ENCODE measurements at regions not wholly inside any gene's neighbourhood (a gene's known extent, or its start where the extent isn't known, plus 50 kb on each side); places are given as distances from the start of the nearest gene placed in this dataset.

- ChIA-PET POLR2A (no interaction called here), CTCF (no interaction called here)
- H3K36me3 Mint-ChIP-seq (ENCODE audit: insufficient read depth, unreplicated experiment), result no peaks in the 10 kb centered on the region
These were observed 323.0 kb upstream of the NT5C1B start for GRCh38 chr2:18912225-18912888.

GRCh38 chr2:18911416-18911815 is 322.0 kb upstream of the NT5C1B start:
- BruUV-seq (replicated peaks), result no TSS peak
- Histone ChIP-seq H3K9me3 (no peaks in the 10 kb centered on the region), H3K4me3 (ENCODE audit: low read depth, low read length) (no peak overlapping the region), H3K4me1 (no peaks in the 10 kb centered on the region), H3K27me3 (replicated peaks; ENCODE audit: control insufficient read depth, insufficient read depth, low read length) (no peaks in the 10 kb centered on the region; the same call in 1 of the 2 replicates), H3K36me3 (ENCODE audit: control insufficient read depth, insufficient read depth, low read length) (no peaks in the 10 kb centered on the region)
- no peak for DNase-seq
- no peaks in the 10 kb centered on the region for H3K9me3 Mint-ChIP-seq (ENCODE audit: unreplicated experiment)
- ChIA-PET CTCF (interaction anchor here (0.6 kb wide), 1 partner anchor 87 kb away, joined by 4 read pairs; no protein-coding TSS in a partner anchor), POLR2A (no interaction called here)
- H3K27me3 Mint-ChIP-seq (ENCODE audit: insufficient read depth, unreplicated experiment), result peaks cover 4% of the 10 kb centered on the region
- no peak for TF ChIP-seq CTCF (IDR thresholded peaks at IDR 0.05; ENCODE audit: insufficient read depth in 1 of 2, low read depth in 1 of 2, low read length in 1 of 2, severe bottlenecking in 1 of 2, unreplicated experiment in 1 of 2)
- H3K4me3 Mint-ChIP-seq (ENCODE audit: unreplicated experiment), result no peak overlapping the region
- peaks cover 6% of the 10 kb centered on the region for H3K4me1 Mint-ChIP-seq (ENCODE audit: low read depth, unreplicated experiment)
- H3K27ac Mint-ChIP-seq (ENCODE audit: unreplicated experiment), result no peak overlapping the region
- intact Hi-C loops (cut with micrococcal nuclease; ENCODE audit: unreplicated experiment), result no loop called here
- H3K36me3 Mint-ChIP-seq (ENCODE audit: insufficient read depth, unreplicated experiment), result no peaks in the 10 kb centered on the region

More at GRCh38 chr2:18912225-18912888, 323.0 kb upstream of the NT5C1B start:
- H3K4me1 ChIP-seq, result no peaks in the 10 kb centered on the region
- intact Hi-C loops (cut with micrococcal nuclease; ENCODE audit: unreplicated experiment), result no loop called here
- Mint-ChIP-seq H3K27me3 (ENCODE audit: insufficient read depth, unreplicated experiment) (peaks cover 4% of the 10 kb centered on the region), H3K9me3 (ENCODE audit: unreplicated experiment) (no peaks in the 10 kb centered on the region), H3K4me1 (ENCODE audit: low read depth, unreplicated experiment) (peaks cover 6% of the 10 kb centered on the region), H3K27ac (ENCODE audit: unreplicated experiment) (no peak overlapping the region), H3K4me3 (ENCODE audit: unreplicated experiment) (no peak overlapping the region)
- TF ChIP-seq CTCF (IDR thresholded peaks at IDR 0.05; ENCODE audit: insufficient read depth in 1 of 2, low read depth in 1 of 2, low read length in 1 of 2, severe bottlenecking in 1 of 2, unreplicated experiment in 1 of 2), result no peak
- H3K36me3 ChIP-seq (ENCODE audit: control insufficient read depth, insufficient read depth, low read length), result no peaks in the 10 kb centered on the region
- DNase-seq, result no peak
- no peaks in the 10 kb centered on the region for H3K9me3 ChIP-seq
- H3K27me3 ChIP-seq (replicated peaks; ENCODE audit: control insufficient read depth, insufficient read depth, low read length), result no peaks in the 10 kb centered on the region; the same call in 1 of the 2 replicates
- BruUV-seq (replicated peaks), result no TSS peak
- H3K4me3 ChIP-seq (ENCODE audit: low read depth, low read length), result no peak overlapping the region

GRCh38 chr2:18910843-18911242 is 321.5 kb upstream of the NT5C1B start:
- no peaks in the 10 kb centered on the region for H3K4me1 ChIP-seq
- H3K36me3 ChIP-seq (ENCODE audit: control insufficient read depth, insufficient read depth, low read length), result no peaks in the 10 kb centered on the region
- H3K27me3 ChIP-seq (replicated peaks; ENCODE audit: control insufficient read depth, insufficient read depth, low read length), result no peaks in the 10 kb centered on the region; the same call in 1 of the 2 replicates
- CTCF ChIA-PET, result interaction anchor here (0.6 kb wide), 1 partner anchor 87 kb away, joined by 4 read pairs; no protein-coding TSS in a partner anchor
- no peak overlapping the region for H3K4me3 ChIP-seq (ENCODE audit: low read depth, low read length)
- no peaks in the 10 kb centered on the region for H3K9me3 ChIP-seq
- H3K27ac Mint-ChIP-seq (ENCODE audit: unreplicated experiment), result no peak overlapping the region
- peaks cover 4% of the 10 kb centered on the region for H3K27me3 Mint-ChIP-seq (ENCODE audit: insufficient read depth, unreplicated experiment)
- H3K36me3 Mint-ChIP-seq (ENCODE audit: insufficient read depth, unreplicated experiment), result no peaks in the 10 kb centered on the region
- no peak for TF ChIP-seq CTCF (IDR thresholded peaks at IDR 0.05; ENCODE audit: insufficient read depth in 1 of 2, low read depth in 1 of 2, low read length in 1 of 2, severe bottlenecking in 1 of 2, unreplicated experiment in 1 of 2)
- POLR2A ChIA-PET, result no interaction called here
- DNase-seq, result no peak
- peaks cover 6% of the 10 kb centered on the region for H3K4me1 Mint-ChIP-seq (ENCODE audit: low read depth, unreplicated experiment)
- H3K4me3 Mint-ChIP-seq (ENCODE audit: unreplicated experiment), result no peak overlapping the region
- intact Hi-C loops (cut with micrococcal nuclease; ENCODE audit: unreplicated experiment), result no loop called here
- no peaks in the 10 kb centered on the region for H3K9me3 Mint-ChIP-seq (ENCODE audit: unreplicated experiment)
- no TSS peak for BruUV-seq (replicated peaks)
